ENCODE measurements at regions not wholly inside any gene's neighbourhood (a gene's known extent, or its start where the extent isn't known, plus 50 kb on each side); places are given as distances from the start of the nearest gene placed in this dataset.

GRCh38 chr6:19761121-19761520 lies 76.0 kb upstream of the ID4 start:
- TF ChIP-seq EZH2phosphoT487 (IDR thresholded peaks at IDR 0.05; ENCODE audit: borderline replicate concordance, low read length), result no peak
- no peak for TF ChIP-seq CTCF (IDR thresholded peaks at IDR 0.05; ENCODE audit: low read depth, low read length, poor library complexity, severe bottlenecking)
